ENCODE measurements at regions not wholly inside any gene's neighbourhood (a gene's known extent, or its start where the extent isn't known, plus 50 kb on each side); places are given as distances from the start of the nearest gene placed in this dataset.
"Not testable (repeated sequence)": the region's sequence is repeated elsewhere in the genome, so short reads cannot be mapped to it uniquely, and the experiment has no call there.

GRCh38 chr11:81365496-81365895 is 1368.2 kb downstream of the FAM181B start:
- DNase-seq (ENCODE audit: insufficient read length, low spot score) (no peak), FAIRE-seq (no peak)

- DNase-seq (ENCODE audit: insufficient read length, low spot score) (no peak), FAIRE-seq (no peak)
Observed at GRCh38 chr11:81359476-81359875, 1374.2 kb downstream of the FAM181B start.

GRCh38 chr11:81345609-81346008 is 1388.1 kb downstream of the FAM181B start:
- DNase-seq (ENCODE audit: insufficient read length, low spot score) (no peak), FAIRE-seq (no peak)

- no peak for DNase-seq (ENCODE audit: insufficient read length, low spot score)
- no peak for FAIRE-seq
Observed at GRCh38 chr11:81342966-81343365, 1390.7 kb downstream of the FAM181B start.

- FAIRE-seq (no peak), DNase-seq (ENCODE audit: insufficient read length, low spot score) (no peak)
Observed at GRCh38 chr11:81340225-81340624, 1393.4 kb downstream of the FAM181B start.

- FAIRE-seq (no peak), DNase-seq (ENCODE audit: insufficient read length, low spot score) (no peak)
Observed at GRCh38 chr11:81339521-81339920, 1394.1 kb downstream of the FAM181B start.

DNA sequence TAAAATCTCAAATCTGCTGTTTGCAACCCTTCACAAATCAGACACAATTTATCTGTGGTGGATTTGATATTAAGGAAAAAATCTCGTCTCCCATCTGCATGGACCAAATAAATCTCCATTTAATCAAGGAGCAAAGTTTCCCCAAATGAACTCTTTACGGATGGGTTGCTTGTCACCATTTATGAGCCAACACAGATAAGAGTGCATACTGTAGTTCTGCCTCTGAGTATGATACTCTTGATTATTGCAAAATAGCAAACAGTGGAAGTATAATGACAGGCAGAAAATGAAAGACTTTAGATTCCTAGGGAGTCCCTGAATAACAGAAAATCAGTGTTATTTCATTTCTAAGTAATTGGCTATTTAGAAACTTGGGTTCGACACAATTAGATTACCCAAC is 1395.9 kb downstream of the FAM181B start:
- FAIRE-seq, result no peak
- no peak for DNase-seq (ENCODE audit: insufficient read length, low spot score)

DNA sequence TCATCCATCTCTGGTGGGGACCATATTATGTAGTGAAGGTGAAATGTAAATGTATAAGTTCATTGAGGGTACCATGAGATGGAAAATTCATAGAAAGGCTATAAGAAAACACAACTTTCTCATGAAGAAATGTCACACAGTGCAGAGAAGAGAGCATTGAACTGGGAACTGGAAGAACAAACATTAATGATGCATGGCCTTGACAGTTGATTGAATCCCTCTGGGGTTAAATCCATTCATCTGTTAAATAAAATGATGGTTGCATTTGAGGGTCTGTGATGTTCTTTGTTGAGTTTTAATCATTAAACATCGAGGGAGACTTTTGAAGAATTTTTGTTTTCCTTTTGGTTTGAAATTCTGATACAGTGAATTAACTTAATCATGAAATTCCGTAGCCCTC is 1401.4 kb downstream of the FAM181B start:
- FAIRE-seq, result no peak
- DNase-seq (ENCODE audit: insufficient read length, low spot score), result no peak

- DNase-seq (ENCODE audit: insufficient read length, low spot score) (no peak), FAIRE-seq (no peak)
Observed at GRCh38 chr11:81331611-81332235, 1401.9 kb downstream of the FAM181B start.

GRCh38 chr11:81331088-81331487 is 1402.6 kb downstream of the FAM181B start:
- no peak for FAIRE-seq
- no peak for DNase-seq (ENCODE audit: insufficient read length, low spot score)

DNA sequence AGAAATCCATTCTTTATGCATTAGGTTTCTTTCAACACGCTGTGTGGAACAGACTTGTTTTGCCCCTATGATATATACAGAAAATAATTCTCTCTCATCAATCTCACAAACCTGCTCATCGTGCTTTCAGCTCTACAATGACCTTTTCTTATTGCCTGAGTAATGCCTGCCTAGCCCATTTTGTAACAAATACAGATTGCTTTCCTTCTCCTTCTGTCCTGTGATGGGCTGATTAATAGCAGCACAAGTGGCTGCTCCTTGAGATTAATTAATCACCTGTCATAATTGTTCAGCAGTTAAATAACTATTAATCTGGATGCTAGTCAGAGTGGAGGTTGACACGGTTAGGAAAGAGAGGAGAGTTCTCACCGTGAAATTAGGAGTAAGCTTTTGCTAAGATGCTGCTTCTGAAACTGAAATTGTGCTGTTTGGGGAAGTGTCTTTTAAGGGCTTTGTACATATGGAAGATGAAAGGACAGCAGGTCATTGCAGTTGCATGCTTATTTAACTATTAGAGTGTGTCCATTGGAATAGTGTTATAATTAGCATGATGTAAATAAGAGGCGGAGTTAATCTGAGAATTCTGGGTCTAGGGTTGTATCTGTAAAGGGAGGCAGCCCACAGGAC is 1430.5 kb downstream of the FAM181B start:
- no peak for FAIRE-seq

GRCh38 chr11:81301166-81301830 is 1432.4 kb downstream of the FAM181B start:
- DNase-seq (ENCODE audit: insufficient read length, low spot score) (no peak), FAIRE-seq (no peak)

More for the DNA sequence above, 1430.5 kb downstream of the FAM181B start:
- no peak for DNase-seq (ENCODE audit: insufficient read length, low spot score)

GRCh38 chr11:81286959-81287358 is 1446.7 kb downstream of the FAM181B start:
- FAIRE-seq, result no peak
- DNase-seq (ENCODE audit: insufficient read length, low spot score), result no peak

DNA sequence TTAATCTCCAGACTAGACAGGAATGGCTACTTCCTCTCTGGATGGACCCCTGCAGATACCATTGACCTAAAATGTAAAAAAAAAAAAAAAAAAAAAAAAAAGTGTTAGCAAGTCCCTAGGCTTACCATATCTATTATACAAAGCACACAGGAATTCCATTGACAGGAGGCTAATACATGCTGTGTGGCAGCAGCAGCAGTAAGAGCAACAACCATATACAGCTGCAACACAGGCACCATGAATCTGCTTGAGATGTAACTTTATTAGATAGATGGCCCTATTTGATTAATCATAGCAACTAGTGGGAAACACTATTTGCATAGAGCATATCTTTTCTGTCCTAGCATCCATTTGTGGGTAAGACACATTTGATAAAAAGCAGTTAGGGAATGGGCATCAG is 1447.1 kb downstream of the FAM181B start:
- FAIRE-seq (no peak), DNase-seq (ENCODE audit: insufficient read length, low spot score) (no peak)

DNA sequence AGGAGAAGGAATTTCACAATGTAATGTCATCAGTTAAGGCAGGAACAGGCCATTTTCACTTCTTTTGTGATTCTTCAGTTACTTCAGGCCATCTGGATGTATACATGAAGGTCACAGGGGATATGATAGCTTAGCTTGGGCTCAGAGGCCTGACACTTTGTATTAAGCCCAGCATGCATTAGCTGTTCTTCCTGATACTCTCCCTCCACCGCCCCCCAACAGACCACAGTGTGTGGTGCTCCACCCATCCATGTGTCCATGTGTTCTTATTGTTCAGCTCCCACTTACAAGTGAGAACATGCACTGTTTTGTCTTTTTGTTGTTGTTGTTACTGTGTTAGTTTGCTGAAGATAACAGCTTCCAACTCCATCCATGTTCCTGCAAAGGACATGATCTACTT is 1453.4 kb downstream of the FAM181B start:
- DNase-seq (ENCODE audit: insufficient read length, low spot score); FAIRE-seq: not testable (repeated sequence)

DNA sequence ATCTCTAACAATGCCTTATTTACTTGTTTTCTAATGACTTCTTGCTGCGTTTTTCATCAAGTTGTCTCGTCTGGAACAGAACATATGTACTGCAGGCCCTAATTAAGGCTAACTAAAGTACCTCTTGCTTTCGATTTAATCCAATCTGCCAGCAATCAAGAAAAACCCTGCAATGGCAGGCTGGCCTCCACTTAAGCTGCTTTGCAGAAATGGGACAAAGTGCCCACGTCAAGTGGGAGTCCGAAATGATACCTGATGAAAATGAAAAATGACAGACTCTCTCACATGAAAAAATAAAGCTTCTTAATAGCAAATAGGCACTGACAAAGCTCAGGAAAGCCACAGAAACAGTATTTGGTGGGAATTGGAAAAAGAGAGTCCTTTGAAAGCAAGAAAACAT is 1454.7 kb downstream of the FAM181B start:
- DNase-seq (ENCODE audit: insufficient read length, low spot score) (no peak), FAIRE-seq (no peak)

DNA sequence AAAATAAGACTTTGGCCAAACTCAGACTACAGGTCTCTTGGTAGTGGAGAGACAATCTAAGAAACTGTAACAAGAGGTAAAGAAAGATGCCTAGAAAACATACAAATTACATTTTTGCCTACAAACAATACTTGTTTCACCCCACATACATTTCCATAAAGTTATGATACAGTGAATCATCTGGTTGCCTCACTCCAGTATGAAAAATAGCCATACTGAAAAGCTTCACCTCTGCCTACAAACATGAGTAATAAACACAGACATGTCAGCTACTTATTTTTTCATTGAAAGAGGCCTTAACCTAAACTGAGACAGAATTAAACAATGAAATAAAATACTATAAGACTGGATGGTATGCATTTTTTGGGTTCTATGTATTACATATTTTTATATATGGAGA is 1463.0 kb downstream of the FAM181B start:
- FAIRE-seq (no peak), DNase-seq (ENCODE audit: insufficient read length, low spot score) (no peak)

- FAIRE-seq, result no peak
- DNase-seq (ENCODE audit: insufficient read length, low spot score), result no peak
Observed at GRCh38 chr11:81267246-81267645, 1466.4 kb downstream of the FAM181B start.

GRCh38 chr11:81259471-81259870 is 1474.2 kb downstream of the FAM181B start:
- FAIRE-seq (no peak), DNase-seq (ENCODE audit: insufficient read length, low spot score) (no peak)

GRCh38 chr11:81255895-81256294 is 1477.8 kb downstream of the FAM181B start:
- FAIRE-seq, result no peak
- DNase-seq (ENCODE audit: insufficient read length, low spot score), result no peak

DNA sequence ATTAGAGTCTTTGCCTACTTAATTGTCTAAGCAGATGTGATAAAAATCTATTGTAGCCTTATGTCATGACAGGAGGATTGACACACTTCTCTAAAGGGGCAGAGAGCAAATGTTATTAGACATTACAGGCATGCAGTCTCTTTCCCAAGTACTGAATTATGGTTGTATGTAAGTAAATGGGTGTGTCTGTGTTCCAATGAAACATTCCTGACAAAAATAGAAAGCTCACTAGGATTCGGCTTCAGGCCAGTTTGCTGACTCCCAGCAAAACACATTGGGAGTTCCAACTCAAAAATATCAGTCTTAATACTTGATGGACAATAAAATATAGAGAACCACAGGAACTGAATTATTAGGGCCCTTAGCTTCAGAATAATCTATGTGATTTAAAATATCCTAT is 1480.4 kb downstream of the FAM181B start:
- no peak for FAIRE-seq
- no peak for DNase-seq (ENCODE audit: insufficient read length, low spot score)

GRCh38 chr11:81246941-81247340 is 1486.7 kb downstream of the FAM181B start:
- DNase-seq (ENCODE audit: insufficient read length, low spot score) (no peak), FAIRE-seq (no peak)
